Endothelial cell (in vitro differentiated cells): ENCODE measurements at regions not wholly inside any gene's neighbourhood (a gene's known extent, or its start where the extent isn't known, plus 50 kb on each side); places are given as distances from the start of the nearest gene placed in this dataset.

ENCODE experiments used
- DNase-seq: peaks from one replicate; pipeline ENCODE4 v3.0.0; 2021; ENCODE audit warnings: low spot score
- H3K27ac Mint-ChIP-seq: one replicate; pipeline ENCODE4 v1.8.0; 2021; ENCODE audit warnings: mixed read lengths, inconsistent platforms; ENCODE audit not compliant: unreplicated experiment
- H3K27me3 Mint-ChIP-seq: one replicate; pipeline ENCODE4 v1.8.0; 2021; ENCODE audit warnings: mild to moderate bottlenecking, moderate library complexity, mixed read lengths, inconsistent platforms; ENCODE audit not compliant: unreplicated experiment
- H3K36me3 Mint-ChIP-seq: one replicate; pipeline ENCODE4 v1.8.0; 2021; ENCODE audit warnings: mild to moderate bottlenecking, low read depth, mixed read lengths, inconsistent platforms; ENCODE audit not compliant: unreplicated experiment
- H3K4me1 Mint-ChIP-seq: one replicate; pipeline ENCODE4 v1.8.0; 2021; ENCODE audit warnings: mild to moderate bottlenecking, mixed read lengths, inconsistent platforms; ENCODE audit not compliant: unreplicated experiment
- H3K4me3 Mint-ChIP-seq: one replicate; pipeline ENCODE4 v1.8.0; 2021; ENCODE audit warnings: mild to moderate bottlenecking, mixed read lengths, inconsistent platforms; ENCODE audit not compliant: unreplicated experiment
- H3K9me3 Mint-ChIP-seq: one replicate; pipeline ENCODE4 v1.8.0; 2021; ENCODE audit warnings: mixed read lengths, inconsistent platforms; ENCODE audit not compliant: unreplicated experiment
- CTCF ChIP-seq: fragments of 200-600 bp; sonication (generic); IDR thresholded peaks from one replicate; pipeline ENCODE4 v1.5.0; 2021; ENCODE audit warnings: antibody characterized with exemption; ENCODE audit not compliant: unreplicated experiment

- H3K36me3 Mint-ChIP-seq, result no peaks in the 10 kb centered on the region
- no peak for TF ChIP-seq CTCF
- no peak overlapping the region for H3K4me3 Mint-ChIP-seq
- H3K9me3 Mint-ChIP-seq, result no peaks in the 10 kb centered on the region
- H3K27ac Mint-ChIP-seq, result no peak overlapping the region
- H3K4me1 Mint-ChIP-seq, result no peaks in the 10 kb centered on the region
- H3K27me3 Mint-ChIP-seq, result no peaks in the 10 kb centered on the region
- no peak for DNase-seq
These were observed 441.4 kb downstream of the BCKDHB start for GRCh38 chr6:80547827-80548226.

GRCh38 chr6:80544976-80545722 lies 438.7 kb downstream of the BCKDHB start:
- DNase-seq, result no peak
- H3K9me3 Mint-ChIP-seq, result no peaks in the 10 kb centered on the region
- H3K27me3 Mint-ChIP-seq, result no peaks in the 10 kb centered on the region
- no peak for TF ChIP-seq CTCF
- no peak overlapping the region for H3K27ac Mint-ChIP-seq
- no peaks in the 10 kb centered on the region for H3K4me1 Mint-ChIP-seq
- H3K36me3 Mint-ChIP-seq, result no peaks in the 10 kb centered on the region
- H3K4me3 Mint-ChIP-seq, result no peak overlapping the region

- H3K9me3 Mint-ChIP-seq, result no peaks in the 10 kb centered on the region
- no peak overlapping the region for H3K27ac Mint-ChIP-seq
- H3K4me1 Mint-ChIP-seq, result no peaks in the 10 kb centered on the region
- H3K36me3 Mint-ChIP-seq, result no peaks in the 10 kb centered on the region
- H3K27me3 Mint-ChIP-seq, result no peaks in the 10 kb centered on the region
- no peak for TF ChIP-seq CTCF
- DNase-seq, result no peak
- no peak overlapping the region for H3K4me3 Mint-ChIP-seq
These were observed 438.1 kb downstream of the BCKDHB start for GRCh38 chr6:80544555-80544954.

- H3K4me3 Mint-ChIP-seq, result no peak overlapping the region
- no peak for TF ChIP-seq CTCF
- no peaks in the 10 kb centered on the region for H3K9me3 Mint-ChIP-seq
- H3K4me1 Mint-ChIP-seq, result no peaks in the 10 kb centered on the region
- H3K27me3 Mint-ChIP-seq, result no peaks in the 10 kb centered on the region
- no peak overlapping the region for H3K27ac Mint-ChIP-seq
- no peaks in the 10 kb centered on the region for H3K36me3 Mint-ChIP-seq
- no peak for DNase-seq
These were observed 437.2 kb downstream of the BCKDHB start for GRCh38 chr6:80543598-80544222.

GRCh38 chr6:80543151-80543550 lies 436.7 kb downstream of the BCKDHB start:
- H3K27ac Mint-ChIP-seq, result no peak overlapping the region
- H3K9me3 Mint-ChIP-seq, result no peaks in the 10 kb centered on the region
- TF ChIP-seq CTCF, result no peak
- H3K27me3 Mint-ChIP-seq, result no peaks in the 10 kb centered on the region
- H3K4me3 Mint-ChIP-seq, result no peak overlapping the region
- no peaks in the 10 kb centered on the region for H3K36me3 Mint-ChIP-seq
- H3K4me1 Mint-ChIP-seq, result no peaks in the 10 kb centered on the region
- DNase-seq, result no peak
